HG02678 (cell line): ENCODE measurements at regions not wholly inside any gene's neighbourhood (a gene's known extent, or its start where the extent isn't known, plus 50 kb on each side); places are given as distances from the start of the nearest gene placed in this dataset.
"Not testable (repeated sequence)": the region's sequence is repeated elsewhere in the genome, so short reads cannot be mapped to it uniquely, and the experiment has no call there.

ENCODE experiments used
- ATAC-seq: cut with Tn5 transposase; IDR thresholded peaks from one replicate; pipeline ENCODE4 v1.9.1; 2021; ENCODE audit warnings: mild to moderate bottlenecking, moderate library complexity; ENCODE audit not compliant: unreplicated experiment

DNA sequence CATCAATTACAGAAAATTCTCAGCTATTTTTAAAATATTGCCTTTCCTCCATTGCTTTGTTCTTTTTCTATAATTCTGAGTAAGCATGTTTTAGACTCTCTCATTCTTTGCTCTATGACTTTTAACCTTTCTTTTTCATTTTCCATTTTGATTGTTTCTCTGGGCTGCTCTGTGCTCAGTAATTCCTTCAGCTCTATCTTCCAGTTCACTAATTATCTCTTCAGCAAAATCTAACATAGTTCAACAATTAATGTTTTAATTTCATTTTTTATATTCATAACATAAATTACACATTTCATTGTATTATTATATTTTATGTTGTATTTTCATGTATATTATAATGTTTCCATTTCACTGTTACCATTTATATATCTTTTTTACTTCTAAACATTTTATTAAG, 198.8 kb upstream of the NOX3 start:
- ATAC-seq: no peak

DNA sequence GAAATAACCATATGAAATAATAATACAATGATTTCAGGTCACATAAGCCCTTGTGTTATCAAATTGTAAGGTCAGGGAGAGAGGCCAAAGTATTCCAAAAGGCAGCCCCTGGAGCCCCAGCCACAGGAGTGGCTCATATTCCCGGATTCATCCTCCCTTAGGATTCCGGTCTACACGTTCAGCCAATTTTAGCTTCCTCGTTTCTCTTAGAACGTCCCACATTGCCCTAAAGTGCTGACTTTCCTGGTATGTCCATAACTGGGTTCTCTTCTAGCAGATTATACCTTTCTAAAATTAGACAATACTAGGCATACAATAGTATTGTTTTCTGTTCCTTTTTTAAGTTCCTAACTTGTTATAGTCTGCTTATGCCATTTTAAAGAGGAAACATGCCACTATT, 192.7 kb upstream of the NOX3 start:
- no peak for ATAC-seq

- no peak for ATAC-seq
These were observed 191.7 kb upstream of the NOX3 start for GRCh38 chr6:155647354-155647753.

GRCh38 chr6:155646443-155646842, 190.8 kb upstream of the NOX3 start:
- ATAC-seq: no peak

GRCh38 chr6:155645325-155645724, 189.7 kb upstream of the NOX3 start:
- ATAC-seq: no peak

GRCh38 chr6:155641603-155642002, 186.0 kb upstream of the NOX3 start:
- no peak for ATAC-seq

GRCh38 chr6:155638200-155638599, 182.6 kb upstream of the NOX3 start:
- ATAC-seq: no peak

DNA sequence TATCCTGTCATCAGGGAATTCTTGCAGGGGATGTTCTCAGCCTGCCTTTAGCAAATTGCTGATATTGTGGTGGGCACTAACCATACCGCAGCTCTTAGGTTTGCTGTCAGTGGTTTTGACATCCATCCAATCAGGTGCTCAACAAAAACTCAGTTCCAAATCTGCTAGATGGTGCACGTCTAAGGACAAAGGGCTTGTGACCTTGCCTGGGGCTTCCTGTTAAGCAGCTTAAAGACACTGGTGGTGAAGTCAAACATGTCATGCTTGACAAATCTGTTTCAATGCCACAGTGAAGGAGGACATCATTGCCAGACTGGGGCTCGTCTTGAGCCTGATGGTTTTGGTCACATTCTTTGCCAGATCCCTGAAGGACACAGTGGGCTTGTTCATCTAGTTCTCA, 179.8 kb upstream of the NOX3 start:
- ATAC-seq: no peak

DNA sequence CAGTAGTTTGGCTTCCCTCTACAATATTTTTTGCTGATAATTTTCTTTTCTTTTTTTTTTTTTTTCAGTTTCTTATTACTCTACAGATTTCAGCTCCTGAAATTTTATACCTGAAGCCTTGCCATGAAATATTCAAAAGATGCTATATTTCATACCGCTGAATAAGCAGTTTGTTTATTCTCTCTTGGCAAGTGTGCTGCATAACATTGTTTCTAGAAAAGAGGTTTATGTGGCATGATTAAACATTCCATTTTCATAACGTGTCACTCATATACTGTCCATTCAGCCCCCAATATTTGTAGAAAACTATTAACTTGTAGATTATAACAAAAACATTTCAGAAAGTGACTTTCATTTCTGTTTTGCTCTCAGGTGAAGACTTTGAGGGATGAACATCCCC, 174.4 kb upstream of the NOX3 start:
- ATAC-seq: no peak

- ATAC-seq: no peak
These were observed 174.0 kb upstream of the NOX3 start for GRCh38 chr6:155629652-155630051.

- peak; percentile 63 for ATAC-seq
These were observed 172.7 kb upstream of the NOX3 start for GRCh38 chr6:155628306-155628705.

GRCh38 chr6:155627722-155628212, 172.1 kb upstream of the NOX3 start:
- ATAC-seq: not testable (repeated sequence)

- no peak for ATAC-seq
These were observed 168.0 kb upstream of the NOX3 start for GRCh38 chr6:155623450-155624178.

DNA sequence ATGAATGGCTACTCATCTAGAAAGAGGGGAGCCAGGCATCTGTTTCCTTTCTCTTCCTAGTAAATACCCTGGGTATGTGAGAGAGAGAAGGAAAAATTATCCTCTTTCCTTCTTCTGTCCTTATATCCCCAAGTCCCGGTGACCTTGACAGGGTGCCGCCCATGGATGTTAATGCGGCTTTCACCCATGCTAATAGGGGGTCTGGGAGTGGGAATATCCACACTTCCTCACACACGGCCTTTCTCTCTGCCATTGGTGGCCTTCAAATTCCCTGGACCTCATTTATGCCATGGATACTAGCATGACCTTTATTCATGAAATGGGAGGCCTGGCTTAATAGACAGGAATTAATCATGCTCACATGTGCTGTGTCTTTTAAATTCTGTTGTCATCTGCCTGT, 159.0 kb upstream of the NOX3 start:
- no peak for ATAC-seq

- no peak for ATAC-seq
These were observed 156.1 kb upstream of the NOX3 start for GRCh38 chr6:155611742-155612141.

DNA sequence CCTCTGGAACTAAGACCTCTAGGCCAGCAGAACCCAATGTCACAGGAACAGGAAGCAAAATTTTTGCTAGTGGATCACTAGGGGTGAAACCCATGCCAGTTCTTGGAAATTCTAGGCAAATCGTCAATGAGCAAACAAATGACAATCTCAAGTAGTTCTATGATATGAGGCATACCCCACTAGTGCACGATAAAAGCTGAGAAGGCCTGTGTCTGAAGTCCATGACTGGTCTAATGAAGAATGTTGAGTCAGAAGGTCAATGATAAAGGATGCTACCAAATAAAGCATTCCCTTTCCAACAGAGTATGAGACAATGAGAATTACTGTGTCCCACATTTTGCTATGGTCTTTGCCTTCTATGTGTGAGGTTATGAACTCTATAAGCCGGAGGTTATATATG, 149.4 kb upstream of the NOX3 start:
- no peak for ATAC-seq

- no peak for ATAC-seq
These were observed 143.9 kb upstream of the NOX3 start for GRCh38 chr6:155599561-155599960.

- no peak for ATAC-seq
These were observed 143.5 kb upstream of the NOX3 start for GRCh38 chr6:155599160-155599559.

- ATAC-seq: no peak
These were observed 139.6 kb upstream of the NOX3 start for GRCh38 chr6:155595284-155595683.

DNA sequence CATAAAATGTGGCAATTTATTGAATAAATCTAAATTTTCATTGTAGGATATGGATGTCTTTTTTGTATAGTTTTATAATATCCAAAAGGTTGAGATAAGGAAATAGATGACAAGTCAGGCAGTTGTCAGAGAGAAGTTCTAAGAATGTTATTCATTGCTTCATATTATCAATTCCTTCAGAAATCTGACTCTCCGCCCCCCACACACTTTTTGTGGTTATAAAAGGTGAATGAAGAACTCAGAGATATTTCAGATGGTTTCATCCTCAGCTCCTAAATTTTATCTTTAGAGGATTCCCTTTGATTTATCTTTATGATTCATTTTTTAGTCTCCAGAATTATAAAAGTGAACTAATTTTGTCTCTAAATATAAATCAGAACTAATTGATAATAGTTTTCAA, 136.1 kb upstream of the NOX3 start:
- ATAC-seq: no peak

DNA sequence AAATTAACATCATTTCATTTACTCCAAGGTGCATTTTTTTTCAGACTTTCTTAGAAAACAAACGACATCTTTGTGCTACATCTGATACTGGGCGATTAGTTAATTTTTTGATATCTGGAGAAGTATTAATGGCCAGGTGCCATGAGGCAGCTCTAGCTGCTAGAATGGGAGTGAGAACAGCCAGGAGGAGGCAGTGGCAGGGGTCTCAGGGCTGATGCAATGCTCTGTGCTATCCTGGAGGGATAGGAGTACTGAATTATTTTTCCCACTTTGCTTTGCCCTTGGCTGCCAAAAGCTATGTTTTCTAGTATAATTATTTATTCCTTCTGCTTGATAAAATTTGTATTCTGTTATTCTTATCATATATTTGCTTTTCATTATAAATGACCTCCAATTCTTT, 133.6 kb upstream of the NOX3 start:
- ATAC-seq: no peak

DNA sequence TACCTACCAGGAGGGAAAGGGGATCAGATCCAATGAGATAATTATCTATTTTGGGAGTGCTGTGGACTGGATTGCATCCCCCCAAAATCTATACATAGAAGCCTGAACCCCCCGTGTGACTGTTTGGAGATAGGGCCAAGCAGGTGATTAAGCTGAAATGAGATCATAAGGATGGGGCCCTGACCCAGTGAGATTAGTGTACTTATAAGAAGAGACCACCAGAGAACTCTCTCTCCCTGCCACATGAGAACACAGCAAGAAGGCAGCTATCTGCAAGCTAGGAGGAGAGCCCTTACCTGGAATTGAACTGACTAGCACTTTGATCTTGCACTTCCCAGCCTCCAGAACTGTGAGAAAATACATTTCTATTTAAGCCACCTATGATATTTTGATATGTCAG, 132.2 kb upstream of the NOX3 start:
- ATAC-seq: no peak

GRCh38 chr6:155586090-155586489, 130.5 kb upstream of the NOX3 start:
- no peak for ATAC-seq
